ENCODE measurements at regions not wholly inside any gene's neighbourhood (a gene's known extent, or its start where the extent isn't known, plus 50 kb on each side); places are given as distances from the start of the nearest gene placed in this dataset.

GRCh38 chr1:2941907-2942306, 79.4 kb upstream of the ACTRT2 start (continued):
- TF ChIP-seq CTCF (IDR thresholded peaks at IDR 0.05) (no peak), ZNF302 (CRISPR knock-in tag; IDR thresholded peaks at IDR 0.05) (no peak), CBX2 (IDR thresholded peaks at IDR 0.05; ENCODE audit: borderline replicate concordance, low read depth) (no peak), USF2 (IDR thresholded peaks at IDR 0.05) (no peak), CHD2 (IDR thresholded peaks at IDR 0.05; ENCODE audit: low read length, partially characterized antibody) (no peak)

GRCh38 chr1:2942410-2942809, 78.9 kb upstream of the ACTRT2 start:
- peaks cover 5% of the 10 kb centered on the region; the same call in 1 of the 3 replicates for H3K9me3 ChIP-seq
- DNase-seq (ENCODE audit: low read depth in 1 of 2, low spot score in 1 of 2) (no peak), FAIRE-seq (no peak), ATAC-seq (no peak)
- H3K4me1 ChIP-seq, result no peaks in the 10 kb centered on the region
- POLR2A ChIA-PET, result no interaction called here
- 56% methylated on average over 2 of the region's 5 CpGs for WGBS (ENCODE audit: missing lambda C conversion rate)
- no peak overlapping the region for H3K27ac ChIP-seq
- H3K4me3 ChIP-seq, result no peak overlapping the region
- TF ChIP-seq POLR2AphosphoS2 (conservative IDR thresholded peaks at IDR 0.05; ENCODE audit: low read length), result no peak
- no peak for TF ChIP-seq TP53 (CRISPR knock-in tag; IDR thresholded peaks at IDR 0.05)
- no peak for TF ChIP-seq ZC3H11A (IDR thresholded peaks at IDR 0.05)
- no peak for TF ChIP-seq HOXB5 (CRISPR knock-in tag; IDR thresholded peaks at IDR 0.05)
- no peak for TF ChIP-seq ZSCAN20 (CRISPR knock-in tag; IDR thresholded peaks at IDR 0.05)
- TF ChIP-seq HDAC2 (IDR thresholded peaks at IDR 0.05), result no peak
- no peak for TF ChIP-seq RARB (CRISPR knock-in tag; IDR thresholded peaks at IDR 0.05)
- TF ChIP-seq MAFK (IDR thresholded peaks at IDR 0.05; ENCODE audit: partially characterized antibody), result no peak
- TF ChIP-seq EHMT2 (IDR thresholded peaks at IDR 0.05; ENCODE audit: low read depth), result no peak
- no peak for TF ChIP-seq SMC3 (IDR thresholded peaks at IDR 0.05)
- TF ChIP-seq GATA3 (IDR thresholded peaks at IDR 0.05; ENCODE audit: borderline replicate concordance), result no peak
- TF ChIP-seq FOSL2 (IDR thresholded peaks at IDR 0.05), result no peak
- TF ChIP-seq FOSL2 (CRISPR knock-in tag; IDR thresholded peaks at IDR 0.05), result no peak
- TF ChIP-seq ATOH8 (CRISPR knock-in tag; IDR thresholded peaks at IDR 0.05; ENCODE audit: low read depth), result no peak
- TF ChIP-seq RNF2 (IDR thresholded peaks at IDR 0.05; ENCODE audit: borderline replicate concordance, low read depth), result no peak
- TF ChIP-seq RCOR1 (IDR thresholded peaks at IDR 0.05; ENCODE audit: low read depth, low read length), result no peak
- no peak for TF ChIP-seq USF2 (IDR thresholded peaks at IDR 0.05)
- TF ChIP-seq ZNF302 (CRISPR knock-in tag; IDR thresholded peaks at IDR 0.05), result no peak
- no peak for TF ChIP-seq KDM1A (IDR thresholded peaks at IDR 0.05; ENCODE audit: low read depth)
- CTCF ChIA-PET, result no interaction called here
- no peak overlapping the region for H3K4me2 ChIP-seq

- Histone ChIP-seq H3K27ac (no peak overlapping the region), H3K4me1 (no peaks in the 10 kb centered on the region), H3K4me3 (no peak overlapping the region), H3K9me3 (peaks cover 5% of the 10 kb centered on the region; the same call in 1 of the 3 replicates), H3K4me2 (no peak overlapping the region)
- WGBS (ENCODE audit: missing lambda C conversion rate), result 0% methylated on average over 4 of the region's 7 CpGs
- ChIA-PET CTCF (no interaction called here), POLR2A (no interaction called here)
- TF ChIP-seq EHMT2 (IDR thresholded peaks at IDR 0.05; ENCODE audit: low read depth), result no peak
- TF ChIP-seq JUN (IDR thresholded peaks at IDR 0.05), result no peak
- TF ChIP-seq ZNF302 (CRISPR knock-in tag; IDR thresholded peaks at IDR 0.05), result no peak
- TF ChIP-seq RARB (CRISPR knock-in tag; IDR thresholded peaks at IDR 0.05), result no peak
- TF ChIP-seq JUNB (IDR thresholded peaks at IDR 0.05), result no peak
- TF ChIP-seq ESRRA (IDR thresholded peaks at IDR 0.05; ENCODE audit: borderline replicate concordance, low read length), result no peak
- no peak for TF ChIP-seq ATOH8 (CRISPR knock-in tag; IDR thresholded peaks at IDR 0.05; ENCODE audit: low read depth)
- no peak for TF ChIP-seq EHF (CRISPR knock-in tag; IDR thresholded peaks at IDR 0.05)
- TF ChIP-seq HMGXB4 (CRISPR knock-in tag; IDR thresholded peaks at IDR 0.05; ENCODE audit: borderline replicate concordance), result no peak
- DNase-seq (ENCODE audit: low read depth in 1 of 2, low spot score in 1 of 2) (no peak), FAIRE-seq (no peak), ATAC-seq (no peak)
Measured at GRCh38 chr1:2943686-2944260, 77.5 kb upstream of the ACTRT2 start.

Measured in A549 (cell line).